GM18907 (cell line): ENCODE measurements at regions not wholly inside any gene's neighbourhood (a gene's known extent, or its start where the extent isn't known, plus 50 kb on each side); places are given as distances from the start of the nearest gene placed in this dataset.
A peak's percentile ranks its signal among the peaks of the same experiment; 100 is the strongest.
"Not testable (repeated sequence)": the region's sequence is repeated elsewhere in the genome, so short reads cannot be mapped to it uniquely, and the experiment has no call there.

Experiments
- ATAC-seq: cut with Tn5 transposase; IDR thresholded peaks from one replicate; pipeline ENCODE4 v1.9.1; 2021; ENCODE audit warnings: mild to moderate bottlenecking, moderate library complexity; ENCODE audit not compliant: unreplicated experiment

- no peak for ATAC-seq
Observed at GRCh38 chr3:159881828-159882309, 106.8 kb upstream of the IL12A start.

- ATAC-seq = no peak
Observed at GRCh38 chr3:159882367-159882766, 106.3 kb upstream of the IL12A start.

DNA sequence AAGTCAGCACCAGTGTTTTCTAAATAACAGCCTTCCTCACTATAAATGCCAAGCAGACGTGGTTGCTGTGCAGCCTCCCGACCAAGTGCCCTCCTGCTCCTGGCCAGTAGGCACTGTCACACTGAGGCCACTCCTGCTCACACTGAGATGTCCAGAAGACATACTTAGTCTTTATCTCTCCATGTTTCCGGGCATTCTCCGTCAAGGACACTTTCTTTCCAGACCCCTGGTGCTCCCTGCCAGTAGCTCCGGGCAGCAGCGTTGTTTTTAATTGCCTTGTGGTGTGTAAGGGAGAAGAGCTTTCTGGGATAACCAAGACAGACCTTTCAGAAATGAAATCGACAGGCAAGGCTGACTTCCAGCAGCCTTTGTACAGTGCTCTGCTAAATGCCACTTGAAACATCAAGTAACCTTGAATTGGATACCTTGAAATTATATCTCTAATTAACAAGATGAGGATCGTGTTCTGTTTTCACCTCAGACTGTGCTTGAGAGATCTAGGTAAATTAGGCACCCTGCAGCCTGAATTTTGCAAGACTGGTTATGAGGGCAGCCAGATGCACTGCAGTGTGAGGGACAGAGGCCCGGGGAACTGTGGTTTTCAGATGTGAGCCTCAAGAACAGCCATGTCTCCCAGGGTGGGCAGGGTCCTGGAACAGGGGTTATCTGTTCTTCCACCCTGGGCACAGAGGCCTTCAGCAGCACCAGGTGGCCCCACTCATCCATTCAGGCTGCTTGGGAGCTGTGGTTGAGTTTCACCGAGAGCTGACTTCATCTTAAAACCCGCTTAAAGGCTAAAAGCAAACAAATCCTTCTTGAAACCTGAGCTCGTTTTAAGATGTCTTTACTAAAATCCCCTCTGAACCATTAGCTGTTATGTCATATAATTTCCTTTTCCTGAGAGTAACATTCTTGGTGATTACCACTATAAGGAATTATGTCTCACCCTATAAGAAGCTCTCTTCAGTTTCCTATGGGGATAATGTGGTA lies 105.5 kb upstream of the IL12A start:
- no peak for ATAC-seq

DNA sequence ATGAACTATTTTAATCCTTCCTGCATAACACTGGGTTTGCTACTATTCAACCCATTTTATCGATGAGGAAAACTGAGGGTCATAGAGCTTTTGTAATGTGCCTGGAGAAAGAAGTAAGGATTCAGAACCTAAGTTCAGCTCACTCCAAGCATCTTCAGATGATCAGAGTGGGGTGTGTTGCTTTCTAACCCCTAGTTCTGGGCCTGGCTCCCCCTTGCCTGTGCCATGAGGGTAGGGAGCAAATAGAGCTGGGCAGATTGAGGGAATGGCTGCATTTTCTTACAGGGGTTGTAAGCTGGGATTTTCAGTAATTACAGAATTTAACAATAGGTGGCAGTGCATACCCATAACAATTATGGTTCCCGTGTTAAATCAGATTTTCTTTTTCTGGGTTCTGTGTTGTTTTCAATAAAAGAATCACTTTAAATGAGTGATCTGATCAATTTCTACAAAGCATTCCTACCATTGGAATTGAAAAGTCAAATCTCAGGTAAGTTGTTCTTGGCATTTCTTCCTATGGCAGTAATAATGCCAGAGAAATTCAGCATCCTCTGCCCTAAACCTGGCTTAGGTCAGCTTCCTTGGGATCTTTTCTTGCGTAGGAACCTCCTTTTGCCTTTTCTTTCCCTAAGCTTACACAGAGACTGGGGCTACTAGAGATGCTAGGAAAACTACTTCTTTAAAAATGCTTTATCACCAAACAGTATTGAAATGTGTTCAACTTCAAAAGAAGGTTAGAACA lies 103.8 kb upstream of the IL12A start:
- peak; percentile 55 for ATAC-seq

GRCh38 chr3:159886050-159886449 lies 102.6 kb upstream of the IL12A start:
- ATAC-seq = no peak

- not testable (repeated sequence) for ATAC-seq
Observed at GRCh38 chr3:159886530-159886929, 102.1 kb upstream of the IL12A start.

- ATAC-seq = no peak
Observed at GRCh38 chr3:159887168-159887567, 101.5 kb upstream of the IL12A start.

- no peak for ATAC-seq
Observed at GRCh38 chr3:159887911-159888310, 100.7 kb upstream of the IL12A start.

- no peak for ATAC-seq
Observed at GRCh38 chr3:159892171-159892795, 96.4 kb upstream of the IL12A start.

DNA sequence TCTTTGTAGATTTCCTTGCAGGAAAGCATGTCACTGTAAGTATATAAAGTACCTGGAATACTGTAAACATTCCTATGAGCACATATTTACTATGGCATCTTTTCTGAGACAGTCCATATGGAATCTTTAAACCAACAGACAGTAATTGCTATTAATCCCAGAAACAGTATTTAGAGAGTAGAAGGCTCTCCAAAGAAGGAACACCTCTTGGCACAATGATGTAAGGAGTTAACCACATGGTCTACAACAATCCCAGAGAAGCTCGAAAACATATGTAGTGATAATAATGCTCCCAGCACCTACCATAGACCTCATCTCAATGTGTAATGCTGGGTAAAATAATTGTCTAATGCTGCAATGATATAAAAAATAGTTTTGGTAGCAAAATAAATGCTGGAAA lies 95.8 kb upstream of the IL12A start:
- no peak for ATAC-seq

DNA sequence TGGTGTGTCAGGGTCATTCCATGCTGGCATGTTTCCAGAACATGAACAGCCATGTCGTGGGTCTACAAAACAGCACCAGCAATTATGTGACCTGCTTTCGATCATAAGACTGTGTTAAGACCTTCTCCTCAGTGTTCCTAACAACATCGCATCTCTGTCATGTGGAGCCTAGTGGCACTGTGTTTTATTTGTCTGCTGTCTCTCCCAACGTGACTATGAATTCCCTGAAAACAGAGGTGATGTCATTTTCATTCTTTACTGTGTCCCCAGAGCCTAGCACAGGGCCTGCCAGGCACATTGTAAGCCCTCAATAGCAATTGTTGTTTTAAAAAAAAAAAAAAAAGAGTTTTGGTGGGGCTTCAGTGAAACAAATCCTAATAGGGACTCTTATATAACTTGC lies 94.2 kb upstream of the IL12A start:
- ATAC-seq = no peak

DNA sequence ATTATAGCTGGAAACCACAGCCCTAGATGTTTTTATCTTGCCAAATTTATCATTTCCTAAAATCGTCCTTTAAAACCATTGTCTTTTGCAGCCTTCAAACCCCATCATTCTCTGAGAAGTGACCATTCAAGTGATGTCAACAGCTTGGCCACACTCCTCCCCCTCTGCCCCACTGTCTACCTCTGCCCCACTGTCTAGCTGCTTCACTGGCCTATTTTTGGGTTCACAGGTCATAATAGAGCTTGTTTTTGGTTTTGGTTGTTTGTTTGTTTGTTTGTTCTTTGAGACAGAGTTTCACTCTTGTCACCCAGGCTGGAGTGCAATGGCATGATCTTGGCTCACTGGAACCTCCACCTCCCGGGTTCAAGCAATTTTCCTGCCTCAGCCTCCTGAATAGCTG lies 93.2 kb upstream of the IL12A start:
- ATAC-seq = no peak

- no peak for ATAC-seq
Observed at GRCh38 chr3:159896543-159896942, 92.1 kb upstream of the IL12A start.

GRCh38 chr3:159897331-159898075 lies 91.1 kb upstream of the IL12A start:
- ATAC-seq = no peak

DNA sequence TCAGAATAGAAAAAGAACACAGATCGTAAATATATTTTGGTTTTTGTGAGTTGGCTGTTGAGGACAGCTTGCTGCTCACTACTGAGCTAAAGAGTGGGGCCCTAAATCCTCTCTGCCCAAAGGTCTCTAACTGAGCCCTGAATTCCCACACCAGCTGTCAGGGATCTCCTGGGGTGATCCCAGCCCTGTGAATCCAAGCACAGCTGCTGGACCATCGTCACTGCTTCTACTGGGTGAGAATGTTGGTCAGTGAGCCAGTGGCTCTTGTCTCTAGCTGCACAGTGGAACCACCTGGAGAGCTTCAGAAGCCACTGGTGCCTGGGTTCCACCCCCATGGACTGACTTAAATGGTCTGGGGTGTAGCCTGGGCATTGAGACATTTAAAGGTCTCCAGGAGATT lies 90.5 kb upstream of the IL12A start:
- ATAC-seq = no peak

- ATAC-seq = no peak
Observed at GRCh38 chr3:159899166-159899565, 89.5 kb upstream of the IL12A start.

DNA sequence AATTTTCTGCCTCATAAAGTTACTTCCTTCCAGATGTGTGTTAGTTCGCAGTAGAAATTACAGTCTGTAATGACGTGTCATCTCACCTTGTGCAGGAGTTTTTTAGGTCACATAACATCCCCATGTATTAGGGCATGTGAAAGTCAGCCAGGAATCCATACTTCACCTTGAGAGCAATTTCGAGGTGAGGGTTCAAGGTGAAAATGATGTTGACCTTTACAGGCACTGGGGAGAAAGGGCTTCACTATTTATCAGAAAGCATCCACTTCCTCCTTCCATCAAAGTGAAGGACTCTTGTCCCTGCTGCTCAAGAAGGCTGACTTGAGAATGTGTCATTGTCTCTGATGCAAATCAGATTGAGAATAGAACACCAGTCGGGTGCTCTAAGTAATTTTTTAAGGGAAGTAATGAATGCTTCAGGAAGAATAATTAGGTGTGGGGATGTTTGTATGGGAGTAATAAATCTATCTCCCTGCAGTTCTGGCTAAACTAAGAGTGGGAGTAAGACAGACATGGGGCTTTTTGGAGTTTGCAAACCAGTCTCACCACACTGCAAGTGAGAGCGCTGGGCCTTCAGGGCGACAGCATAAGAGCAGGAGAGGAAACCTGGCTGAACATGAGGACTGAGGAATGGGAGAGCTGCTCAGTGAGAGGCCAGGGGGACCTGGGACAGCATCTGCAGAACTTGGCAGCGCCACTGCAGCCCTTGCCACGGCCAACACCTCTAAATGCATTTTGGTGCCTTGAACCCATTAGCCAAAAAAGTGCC lies 85.9 kb upstream of the IL12A start:
- peak; percentile 73 for ATAC-seq

GRCh38 chr3:159904455-159904854 lies 84.2 kb upstream of the IL12A start:
- peak; percentile 38 for ATAC-seq

DNA sequence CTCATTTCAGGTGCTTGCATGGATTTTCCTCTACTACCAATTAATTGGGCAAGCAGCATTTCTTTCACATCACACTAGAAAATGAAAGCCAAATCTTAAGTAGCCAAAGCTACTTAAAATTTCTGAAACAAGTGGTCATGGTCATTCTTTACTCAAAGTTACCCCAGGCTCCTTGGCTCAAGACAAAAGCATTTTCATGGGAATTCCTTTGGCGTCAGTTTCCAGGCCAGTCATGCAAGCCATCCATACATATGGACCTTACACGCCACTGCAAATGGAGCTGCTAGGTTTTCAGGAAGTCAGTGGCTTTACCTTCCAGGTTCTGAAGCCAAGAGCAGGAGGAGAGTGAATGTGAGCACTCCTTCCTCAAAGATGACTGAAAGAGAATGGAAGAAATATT lies 83.7 kb upstream of the IL12A start:
- no peak for ATAC-seq

- no peak for ATAC-seq
Observed at GRCh38 chr3:159907828-159908227, 80.8 kb upstream of the IL12A start.
